K562 (cell line): ENCODE measurements at regions not wholly inside any gene's neighbourhood (a gene's known extent, or its start where the extent isn't known, plus 50 kb on each side); places are given as distances from the start of the nearest gene placed in this dataset.

ENCODE experiments used
- ATAC-seq: fragments of 200-7000 bp; cut with Tn5 transposase; 3 replicates; pipeline ENCODE4 v1.9.1; 2020; ENCODE audit warnings: moderate library complexity
- BruUV-seq: library from RNA; stranded (reverse); fragments of 400-500 nt; replicated peaks from 2 replicates; lab custom pipeline; 2021; lab: Mats Ljungman, UMichigan
- CTCF ChIA-PET: fragments of 300-600 bp; formaldehyde crosslinking; extraction: SDS; loops from one replicate; lab custom pipeline; 2021; ENCODE audit warnings: low intra/inter-chr PET ratio; lab: Yijun Ruan, JAX
- POLR2A ChIA-PET: fragments of 300-600, 350-650 bp; sonication (Branson Sonifier 250); formaldehyde crosslinking; extraction: SDS; loops from one replicate; lab custom pipeline; 2021; ENCODE audit warnings: antibody characterized with exemption, inconsistent platforms; lab: Yijun Ruan, JAX
- DNase-seq, 4 experiments: peaks; one replicate each; pipeline versions ENCODE4 v3.0.0 to v3.0.0-alpha.2; 2011 to 2018; ENCODE audit warnings: low spot score in 3 of 4, mixed read lengths in 3 of 4; ENCODE audit errors: extremely low read depth in 1 of 4
- FAIRE-seq: peaks from 2 replicates; lab custom pipeline; 2011; peaks lifted over from hg19 to GRCh38; lab: Jason Lieb, UNC
- H2AFZ ChIP-seq: 2 replicates; pipeline ENCODE4 v1.6.0; 2011; ENCODE audit warnings: low read depth, low read length, control low read depth, inconsistent platforms
- H3K27ac ChIP-seq: fragments of 200-600 bp; 3 replicates; pipeline ENCODE4 v1.8.0; 2011; ENCODE audit warnings: low read depth, mild to moderate bottlenecking, control low read depth, inconsistent platforms, low read length, moderate library complexity, mixed read lengths; ENCODE audit errors: extremely low read depth
- H3K27me3 ChIP-seq, 2 experiments: fragments of 300-600 bp in 1 of 2; 2 replicates in 1 of 2; 3 replicates in 1 of 2; pipeline versions ENCODE4 v1.6.0 to v1.8.0; 2011; ENCODE audit warnings: inconsistent platforms in 2 of 2, low read length in 2 of 2, mild to moderate bottlenecking in 1 of 2, mixed read lengths in 1 of 2, moderate library complexity in 1 of 2; ENCODE audit not compliant: control insufficient read depth in 2 of 2, insufficient read depth in 2 of 2
- H3K36me3 ChIP-seq: fragments of 300-600 bp; 3 replicates; pipeline ENCODE4 v1.8.0; 2011; ENCODE audit warnings: mild to moderate bottlenecking, low read length, inconsistent platforms; ENCODE audit not compliant: control insufficient read depth, insufficient read depth
- H3K4me1 ChIP-seq, 2 experiments: fragments of 200-600 bp in 1 of 2; replicated peaks in 1 of 2; 2 replicates in 1 of 2; 3 replicates in 1 of 2; pipeline versions ENCODE4 v1.5.1 to v1.8.0; 2011; ENCODE audit warnings: inconsistent platforms in 2 of 2, low read length in 2 of 2, mild to moderate bottlenecking in 1 of 2, mixed read lengths in 1 of 2, moderate library complexity in 1 of 2; ENCODE audit not compliant: control insufficient read depth in 2 of 2, insufficient read depth in 2 of 2
- H3K4me2 ChIP-seq: 2 replicates; pipeline ENCODE4 v1.6.1; 2011; ENCODE audit warnings: low read length, control low read depth, inconsistent platforms, mixed read lengths; ENCODE audit not compliant: insufficient read depth
- H3K4me3 ChIP-seq: fragments of 200-600 bp; sonication (generic), shearing (Covaris generic); 2 replicates; pipeline ENCODE4 v1.5.1; 2016; ENCODE audit warnings: control low read depth, inconsistent platforms
- H3K79me2 ChIP-seq: fragments of 200-600 bp; 3 replicates; pipeline ENCODE4 v1.8.0; 2011; ENCODE audit warnings: low read length, inconsistent platforms; ENCODE audit not compliant: control insufficient read depth, insufficient read depth
- H3K9ac ChIP-seq, 2 experiments: 2 replicates each; pipeline versions ENCODE4 v1.6.0 to v1.6.1; 2011; ENCODE audit warnings: low read depth in 2 of 2, low read length in 2 of 2, control low read depth in 1 of 2, inconsistent platforms in 1 of 2, mild to moderate bottlenecking in 1 of 2, mixed read lengths in 1 of 2; ENCODE audit not compliant: insufficient read depth in 1 of 2
- H3K9me1 ChIP-seq: one replicate; pipeline ENCODE4 v1.6.0; 2011; ENCODE audit warnings: inconsistent platforms, mild to moderate bottlenecking, low read length, moderate library complexity; ENCODE audit not compliant: control insufficient read depth, insufficient read depth
- H3K9me3 ChIP-seq: replicated peaks from 2 replicates; pipeline ENCODE4 v1.5.1; 2011; ENCODE audit warnings: low read depth, low read length, inconsistent platforms; ENCODE audit not compliant: control insufficient read depth, insufficient read depth
- H4K20me1 ChIP-seq: replicated peaks from 2 replicates; pipeline ENCODE4 v1.6.1; 2011; ENCODE audit warnings: low read length, inconsistent platforms, mixed read lengths; ENCODE audit not compliant: control insufficient read depth, insufficient read depth
- CBX1 ChIP-seq: sonication (generic); IDR thresholded peaks from 2 replicates; pipeline ENCODE4 v1.6.1; 2016; ENCODE audit warnings: antibody characterized with exemption, low read depth, mild to moderate bottlenecking
- FUS ChIP-seq: fragments of 200-400 bp; formaldehyde crosslinking; optimal IDR thresholded peaks from 2 replicates; pipeline ENCODE3; 2017; ENCODE audit warnings: low read depth, low read length
- ZNF347 ChIP-seq: fragments of 450-650 bp; formaldehyde crosslinking; IDR thresholded peaks from 2 replicates; pipeline ENCODE4 v1.4.0; 2020; ENCODE audit warnings: low read depth, mild to moderate bottlenecking, moderate library complexity
- WGBS: fragments of 100-300 bp; shearing (Covaris generic); methylation state at CpG from one replicate; pipeline ENCODE4 v1.1.6; 2016; ENCODE audit warnings: low coverage, mixed read lengths; ENCODE audit not compliant: insufficient coverage; ENCODE audit errors: missing lambda C conversion rate; 5-methylcytosine and 5-hydroxymethylcytosine counted together
- in situ Hi-C: fragments of 300-500 bp; cut with MboI; formaldehyde crosslinking; loops from 4 replicates; pipeline ENCODE4 v1.15.0; 2018; ENCODE audit warnings: inconsistent platforms, mixed read lengths
- intact Hi-C: fragments of 100-400 bp; cut with micrococcal nuclease; formaldehyde crosslinking; loops from 2 replicates; pipeline ENCODE4 v1.14.2; 2022
- TF ChIP-seq, protein P1 (sequence below): sonication (generic); formaldehyde crosslinking; IDR thresholded peaks from 2 replicates; pipeline ENCODE4 v1.8.0; 2022; ENCODE audit warnings: missing genetic modification reagents, mild to moderate bottlenecking, borderline replicate concordance
- TF ChIP-seq, protein P2 (sequence below): fragments of 450-650 bp; formaldehyde crosslinking; IDR thresholded peaks from 2 replicates; pipeline ENCODE4 v1.4.0; 2020; ENCODE audit warnings: mild to moderate bottlenecking, moderate library complexity

DNA sequence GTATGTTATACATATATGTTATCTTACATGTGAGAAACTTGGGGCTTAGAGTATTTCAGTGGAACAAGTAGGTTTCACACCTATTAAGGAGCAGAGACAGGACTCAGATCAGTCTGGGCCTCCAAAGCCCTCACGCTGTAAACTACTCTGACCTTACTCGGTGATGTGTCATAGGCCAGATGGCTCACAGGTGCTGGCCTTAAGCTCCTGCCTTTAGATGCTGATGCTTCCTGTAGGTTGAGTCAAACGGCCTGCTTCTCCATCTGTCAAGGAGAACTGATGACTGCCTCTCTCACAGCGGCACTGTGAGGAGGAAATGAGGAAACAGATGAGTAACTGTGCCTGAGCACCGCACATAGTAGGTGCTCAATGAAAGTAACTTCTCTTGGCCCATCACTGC lies 312.6 kb upstream of the COBL start:
- H3K27me3 ChIP-seq, result no peaks in the 10 kb centered on the region
- in situ Hi-C loops (no loop called here), intact Hi-C loops (no loop called here)
- no peaks in the 10 kb centered on the region for H4K20me1 ChIP-seq
- H3K9ac ChIP-seq, result no peak overlapping the region
- no peaks in the 10 kb centered on the region for H3K4me1 ChIP-seq
- POLR2A ChIA-PET, result no interaction called here
- 0% methylated on average over 5 of the region's 5 CpGs for WGBS
- FAIRE-seq (no peak), ATAC-seq (no peak), DNase-seq (no peak)
- H3K4me2 ChIP-seq, result no peak overlapping the region
- CTCF ChIA-PET, result no interaction called here
- no peaks in the 10 kb centered on the region for H3K36me3 ChIP-seq
- H3K4me3 ChIP-seq, result no peak overlapping the region
- no TSS peak for BruUV-seq
- no peak overlapping the region for H2AFZ ChIP-seq
- no peaks in the 10 kb centered on the region for H3K9me1 ChIP-seq
- TF ChIP-seq FUS (no peak), ZNF347 (CRISPR knock-in tag) (no peak), CBX1 (no peak)
- TF ChIP-seq, protein P1, sequence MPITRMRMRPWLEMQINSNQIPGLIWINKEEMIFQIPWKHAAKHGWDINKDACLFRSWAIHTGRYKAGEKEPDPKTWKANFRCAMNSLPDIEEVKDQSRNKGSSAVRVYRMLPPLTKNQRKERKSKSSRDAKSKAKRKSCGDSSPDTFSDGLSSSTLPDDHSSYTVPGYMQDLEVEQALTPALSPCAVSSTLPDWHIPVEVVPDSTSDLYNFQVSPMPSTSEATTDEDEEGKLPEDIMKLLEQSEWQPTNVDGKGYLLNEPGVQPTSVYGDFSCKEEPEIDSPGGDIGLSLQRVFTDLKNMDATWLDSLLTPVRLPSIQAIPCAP, result no peak
- TF ChIP-seq, protein P2, sequence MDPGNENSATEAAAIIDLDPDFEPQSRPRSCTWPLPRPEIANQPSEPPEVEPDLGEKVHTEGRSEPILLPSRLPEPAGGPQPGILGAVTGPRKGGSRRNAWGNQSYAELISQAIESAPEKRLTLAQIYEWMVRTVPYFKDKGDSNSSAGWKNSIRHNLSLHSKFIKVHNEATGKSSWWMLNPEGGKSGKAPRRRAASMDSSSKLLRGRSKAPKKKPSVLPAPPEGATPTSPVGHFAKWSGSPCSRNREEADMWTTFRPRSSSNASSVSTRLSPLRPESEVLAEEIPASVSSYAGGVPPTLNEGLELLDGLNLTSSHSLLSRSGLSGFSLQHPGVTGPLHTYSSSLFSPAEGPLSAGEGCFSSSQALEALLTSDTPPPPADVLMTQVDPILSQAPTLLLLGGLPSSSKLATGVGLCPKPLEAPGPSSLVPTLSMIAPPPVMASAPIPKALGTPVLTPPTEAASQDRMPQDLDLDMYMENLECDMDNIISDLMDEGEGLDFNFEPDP (CRISPR knock-in tag), result no peak
- no peaks in the 10 kb centered on the region for H3K9me3 ChIP-seq
- H3K79me2 ChIP-seq, result no peaks in the 10 kb centered on the region
- no peak overlapping the region for H3K27ac ChIP-seq
